Uterus (tissue), 2 donors: ENCODE measurements at regions not wholly inside any gene's neighbourhood (a gene's known extent, or its start where the extent isn't known, plus 50 kb on each side); places are given as distances from the start of the nearest gene placed in this dataset.

ENCODE experiments used
- CTCF ChIP-seq, 4 experiments: fragments of 200-600 bp in 2 of 4; fragments of 450-650 bp in 2 of 4; sonication (generic) in 2 of 4; IDR thresholded peaks; one replicate each; pipeline ENCODE4 v1.5.1; 2016 to 2019; ENCODE audit warnings: antibody characterized with exemption in 4 of 4, mild to moderate bottlenecking in 2 of 4, moderate library complexity in 1 of 4
- POLR2A ChIP-seq, 2 donors: fragments of 450-650 bp; IDR thresholded peaks; one replicate each; pipeline ENCODE4 v1.6.1; 2016; ENCODE audit warnings: antibody characterized with exemption in 2 of 2, mild to moderate bottlenecking in 1 of 2, moderate library complexity in 1 of 2

DNA sequence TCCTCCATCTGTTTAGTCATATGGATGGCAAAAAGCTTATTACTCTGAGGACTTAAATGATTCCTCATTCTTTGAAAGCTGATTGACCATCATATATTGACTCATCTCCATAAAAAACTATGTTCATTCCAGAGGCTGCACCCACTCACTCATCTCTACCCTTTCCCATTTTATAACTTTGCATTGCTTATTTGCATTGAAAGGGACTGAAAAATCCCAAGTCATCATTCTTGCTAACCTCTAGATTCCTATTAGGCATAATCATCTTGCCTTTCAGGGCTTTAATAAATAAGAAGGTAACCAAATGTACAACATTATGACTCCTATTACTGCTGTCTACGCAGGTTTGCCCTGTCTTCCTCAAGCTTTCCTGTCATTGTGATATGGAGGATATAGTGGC lies 1180.3 kb upstream of the B3GALT2 start:
- TF ChIP-seq CTCF (IDR thresholded peaks at IDR 0.05) (no peak), POLR2A (IDR thresholded peaks at IDR 0.05) (no peak)
